ENCODE measurements at regions not wholly inside any gene's neighbourhood (a gene's known extent, or its start where the extent isn't known, plus 50 kb on each side); places are given as distances from the start of the nearest gene placed in this dataset.

DNA sequence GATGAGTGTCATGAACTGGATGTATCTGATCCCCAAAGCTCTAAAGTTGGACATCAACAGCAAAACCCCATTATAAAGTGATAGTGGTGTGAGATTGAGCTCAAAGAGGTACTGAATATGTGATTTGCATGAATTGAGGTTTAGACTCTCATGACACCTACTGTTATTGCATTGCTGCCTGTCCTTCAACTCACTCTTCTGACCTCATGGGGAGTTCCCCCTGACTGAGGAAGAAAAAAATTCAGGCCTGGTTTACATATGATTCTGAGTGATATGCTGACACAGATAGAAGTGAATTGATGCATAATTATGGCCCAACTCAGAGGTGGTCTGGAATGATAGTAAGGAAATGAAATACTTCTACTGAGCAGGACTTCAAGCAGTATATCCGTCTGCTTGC is 76.2 kb upstream of the CHD1 start:
- no peak for DNase-seq

DNA sequence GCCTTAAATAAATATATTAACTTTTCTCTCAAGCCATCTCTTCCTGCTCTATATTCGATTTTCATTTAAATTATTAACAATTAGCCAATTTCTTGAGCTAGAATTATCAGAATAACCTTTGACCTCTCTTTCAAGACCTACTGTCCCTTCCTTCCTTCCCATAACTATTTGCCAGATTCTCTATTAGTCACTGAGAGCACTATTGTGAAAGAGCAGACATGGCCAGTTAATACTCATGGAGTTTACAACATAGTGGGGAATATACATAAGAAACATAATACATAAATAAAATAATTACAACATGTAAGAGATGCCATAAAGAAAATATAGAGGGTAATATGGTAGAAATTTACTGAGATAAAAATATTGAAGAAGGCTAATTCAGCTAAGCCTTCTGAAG is 72.1 kb upstream of the CHD1 start:
- DNase-seq: no peak

DNA sequence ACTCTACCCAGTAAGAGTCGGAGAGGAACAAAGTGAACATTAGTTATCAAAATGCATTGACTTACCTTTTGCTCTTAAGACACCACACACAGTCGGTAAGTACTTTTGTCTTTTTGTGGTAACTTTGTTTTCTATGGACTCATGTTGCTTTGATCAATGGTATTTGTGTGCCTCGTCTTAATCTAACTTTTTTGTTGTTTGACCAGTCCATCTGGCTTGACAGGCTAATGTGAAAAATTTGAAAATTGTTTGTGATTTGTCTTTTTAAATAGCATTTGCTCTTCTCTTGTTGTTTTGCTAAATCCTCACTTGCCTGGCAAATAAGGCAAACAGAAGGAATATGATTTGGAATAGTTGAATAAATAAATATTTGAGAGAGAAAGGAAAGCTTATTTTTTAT is 71.4 kb upstream of the CHD1 start:
- no peak for DNase-seq

DNA sequence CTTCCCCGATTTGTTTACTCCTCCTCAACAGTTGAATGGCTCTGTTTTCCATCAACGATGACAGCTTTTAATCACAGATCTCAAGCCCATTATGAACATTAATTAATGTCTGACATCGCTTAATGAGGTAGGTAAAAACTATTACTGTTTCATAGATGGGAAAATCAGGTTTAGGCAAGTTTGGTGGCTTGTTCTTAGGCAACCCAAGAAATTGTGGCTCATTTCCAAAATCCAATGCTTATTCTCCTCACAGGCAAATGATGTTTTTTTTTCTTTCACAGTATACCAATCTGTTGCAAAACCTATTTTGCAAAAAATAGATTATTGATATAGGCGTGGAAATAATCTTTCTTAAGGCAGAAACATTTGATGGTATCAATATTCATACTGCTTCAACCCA is 70.8 kb upstream of the CHD1 start:
- no peak for DNase-seq

DNA sequence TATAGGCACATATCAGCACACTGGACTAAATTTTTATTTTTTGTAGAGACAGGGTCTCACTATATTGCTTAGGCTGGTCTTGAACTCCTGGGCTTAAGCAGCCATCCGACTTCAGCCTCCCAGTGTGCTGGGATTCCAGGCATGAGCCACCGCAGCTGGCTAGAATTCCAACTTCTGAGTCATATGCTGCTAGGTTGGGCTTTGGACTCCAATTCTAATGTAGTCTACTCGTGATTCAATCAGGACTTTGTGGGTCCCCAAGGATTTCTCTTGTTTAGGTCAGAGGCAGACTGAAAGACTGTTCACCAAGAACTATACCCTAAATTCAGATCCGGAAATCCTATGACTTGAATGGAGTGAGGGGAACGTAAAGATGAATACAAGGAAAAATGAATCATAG is 68.2 kb upstream of the CHD1 start:
- no peak for DNase-seq

DNA sequence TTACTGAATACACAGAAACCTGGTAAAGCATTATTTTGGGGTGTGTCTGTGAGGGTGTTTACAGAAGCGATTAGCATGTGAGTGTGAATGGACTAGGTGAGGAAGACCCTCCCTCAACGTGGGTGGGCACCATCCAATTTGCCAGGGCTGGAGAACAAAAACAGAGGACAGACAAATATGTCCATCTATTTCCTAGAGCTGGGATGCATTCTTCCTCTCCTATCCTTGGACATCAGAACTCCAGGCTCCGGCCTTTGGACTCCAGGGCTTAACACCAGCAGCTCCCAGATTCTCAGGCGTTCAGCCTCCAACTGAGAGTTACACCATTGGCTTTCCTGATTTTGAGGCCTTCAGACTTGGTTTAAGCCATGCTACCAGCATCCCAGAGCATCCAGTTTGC is 65.8 kb upstream of the CHD1 start:
- no peak for DNase-seq

DNA sequence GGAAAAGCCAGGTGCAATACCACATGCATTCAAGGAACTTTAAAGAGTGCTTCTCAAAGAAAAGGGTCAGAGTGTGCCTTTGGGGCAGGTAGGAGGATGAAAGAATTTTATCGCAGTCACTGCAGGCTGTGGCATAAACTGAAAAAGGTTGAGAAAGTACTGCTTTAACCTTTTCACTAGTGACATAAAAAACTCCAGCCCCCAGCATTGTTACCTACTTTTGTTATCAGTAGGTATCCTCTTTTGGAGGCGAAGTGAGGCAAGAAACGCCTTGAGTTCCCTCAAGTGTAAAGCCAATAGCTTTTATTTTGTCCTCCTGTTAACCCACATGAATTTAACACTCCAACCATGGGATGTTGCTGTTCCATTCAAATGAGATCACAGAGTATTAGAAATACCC is 64.7 kb upstream of the CHD1 start:
- DNase-seq: no peak

DNA sequence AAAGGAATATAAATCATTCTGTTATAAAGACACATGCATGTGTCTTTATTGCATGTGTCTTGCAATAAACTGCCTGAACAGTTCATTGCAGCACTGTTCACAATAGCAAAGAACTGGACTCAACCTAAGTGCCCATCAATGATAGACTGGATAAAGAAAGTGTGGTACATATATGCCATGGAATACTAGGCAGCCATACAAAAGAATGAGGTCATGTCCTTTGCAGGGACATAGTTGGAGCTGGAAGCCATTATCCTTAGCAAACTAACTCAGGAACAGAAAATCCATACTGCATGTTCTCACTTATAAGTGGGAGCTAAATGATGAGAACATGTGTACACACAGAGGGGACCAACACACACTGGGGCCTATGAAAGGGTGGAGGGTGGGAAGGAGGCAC is 63.7 kb upstream of the CHD1 start:
- DNase-seq: no peak

DNA sequence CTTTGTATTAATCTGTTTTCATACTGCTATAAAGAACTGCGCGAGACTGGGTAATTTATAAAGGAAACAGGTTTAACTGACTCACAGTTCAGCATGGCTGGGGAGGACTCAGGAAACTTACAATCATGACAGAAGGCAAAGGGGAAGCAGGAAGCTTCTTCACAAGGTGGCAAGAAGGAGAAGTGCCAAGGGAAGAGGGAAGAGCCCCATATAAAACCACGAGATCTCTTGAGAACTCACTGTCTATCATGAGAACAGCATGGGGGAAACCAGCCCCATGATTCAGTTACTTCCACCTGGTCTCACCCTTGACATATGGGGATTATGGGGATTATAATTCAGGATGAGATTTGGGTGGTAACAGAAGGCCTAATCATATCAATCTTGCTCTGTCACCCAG is 60.9 kb upstream of the CHD1 start:
- DNase-seq: no peak

DNA sequence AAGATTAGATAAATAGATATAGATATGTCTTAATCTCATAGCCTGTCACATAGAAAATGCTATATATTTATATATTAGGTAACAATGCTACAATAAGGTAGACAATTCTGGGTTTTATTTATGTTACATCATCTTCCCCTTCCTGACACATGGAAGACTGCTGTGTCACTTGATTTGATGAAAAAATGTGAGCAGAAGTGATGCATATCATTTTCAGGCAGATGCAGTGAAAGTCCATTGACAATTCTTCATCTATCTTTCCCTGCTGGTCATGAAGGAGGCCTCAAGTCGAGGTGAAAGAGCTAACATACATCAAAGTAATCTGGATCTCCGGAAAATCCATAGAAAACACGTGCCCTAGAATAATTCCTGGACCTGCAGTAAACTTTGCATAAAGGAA is 57.8 kb upstream of the CHD1 start:
- no peak for DNase-seq

DNA sequence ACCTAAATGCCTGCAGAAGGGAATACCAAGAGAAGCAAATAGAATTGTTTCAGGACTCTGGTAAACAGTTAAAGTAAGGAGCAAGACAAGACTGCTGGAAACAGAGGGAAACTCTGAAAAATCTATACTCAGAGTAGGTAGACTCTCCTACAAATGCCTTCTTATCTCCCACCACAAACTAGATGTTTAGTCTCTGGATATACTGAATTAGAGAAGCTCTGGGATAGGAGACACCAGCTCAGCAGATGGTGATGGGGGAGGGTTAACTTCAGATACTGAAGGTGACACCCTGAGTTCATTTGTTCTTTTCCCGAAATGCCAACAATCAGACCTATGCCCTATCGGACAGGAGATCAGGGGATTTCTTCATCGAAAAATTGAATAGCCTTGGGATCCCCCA is 54.1 kb upstream of the CHD1 start:
- no peak for DNase-seq
